ENCODE measurements at regions not wholly inside any gene's neighbourhood (a gene's known extent, or its start where the extent isn't known, plus 50 kb on each side); places are given as distances from the start of the nearest gene placed in this dataset.

DNA sequence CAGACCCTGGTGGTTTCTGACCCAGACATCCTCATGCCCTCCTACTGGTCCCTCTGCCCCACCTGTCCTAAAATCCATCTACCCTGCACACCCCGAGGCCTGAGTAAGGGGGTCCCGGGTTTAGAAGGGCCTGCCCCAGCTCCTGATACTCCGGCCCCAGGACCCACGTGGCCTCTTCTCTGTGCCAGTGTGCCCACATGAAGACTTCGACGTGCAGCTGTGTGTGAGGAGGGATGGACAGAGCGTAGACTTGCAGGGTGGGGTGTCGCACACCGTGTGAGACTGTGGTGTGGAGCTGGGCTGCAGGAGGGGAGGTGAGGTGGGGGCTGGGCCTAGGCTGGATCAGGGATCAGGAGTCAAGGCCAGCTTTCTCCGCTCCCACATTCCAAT, 461.1 kb downstream of the PTPRU start:
- H3K9me3 Mint-ChIP-seq (ENCODE audit: unreplicated experiment), result peaks cover 7% of the 10 kb centered on the region
- DNase-seq (ENCODE audit: low read depth), result no peak
- Histone ChIP-seq H3K4me2 (ENCODE audit: low read length) (no peak overlapping the region), H3K9ac (ENCODE audit: low read length) (no peak overlapping the region), H3K9me3 (ENCODE audit: insufficient read depth, low read depth, low read length) (peaks cover 2% of the 10 kb centered on the region), H3K4me3 (ENCODE audit: insufficient read depth, low read depth, low read length) (no peak overlapping the region), H3K27ac (ENCODE audit: low read depth, low read length) (no peak overlapping the region), H4K20me1 (ENCODE audit: insufficient read depth, low read length) (no peaks in the 10 kb centered on the region), H3K36me3 (ENCODE audit: insufficient read depth, low read length) (no peaks in the 10 kb centered on the region), H3K79me2 (ENCODE audit: insufficient read depth, low read length) (no peaks in the 10 kb centered on the region), H3K4me1 (ENCODE audit: insufficient read depth, low read length) (no peaks in the 10 kb centered on the region), H3K27me3 (ENCODE audit: insufficient read depth, low read length) (no peaks in the 10 kb centered on the region), H2AFZ (ENCODE audit: low read depth, low read length) (no peak overlapping the region)
- no peak overlapping the region for H3K27ac Mint-ChIP-seq (ENCODE audit: unreplicated experiment)
- TF ChIP-seq EZH2 (IDR thresholded peaks at IDR 0.05; ENCODE audit: insufficient read depth, low read length) (no peak), CTCF (IDR thresholded peaks at IDR 0.05; ENCODE audit: insufficient read depth, low read depth, low read length) (no peak)
- no peak for FAIRE-seq
- H3K4me1 Mint-ChIP-seq (ENCODE audit: low read depth, unreplicated experiment), result no peaks in the 10 kb centered on the region
- H3K36me3 Mint-ChIP-seq (ENCODE audit: low read depth, unreplicated experiment), result no peaks in the 10 kb centered on the region
- H3K27me3 Mint-ChIP-seq (ENCODE audit: low read depth, unreplicated experiment), result peaks cover 39% of the 10 kb centered on the region
- no peak overlapping the region for H3K4me3 Mint-ChIP-seq (ENCODE audit: unreplicated experiment)

GRCh38 chr1:29696656-29697390, 460.5 kb downstream of the PTPRU start:
- Histone ChIP-seq H3K79me2 (ENCODE audit: insufficient read depth, low read length) (no peaks in the 10 kb centered on the region), H4K20me1 (ENCODE audit: insufficient read depth, low read length) (no peaks in the 10 kb centered on the region), H3K4me3 (ENCODE audit: insufficient read depth, low read depth, low read length) (no peak overlapping the region), H3K27ac (ENCODE audit: low read depth, low read length) (no peak overlapping the region), H3K4me2 (ENCODE audit: low read length) (no peak overlapping the region), H3K9ac (ENCODE audit: low read length) (no peak overlapping the region), H3K36me3 (ENCODE audit: insufficient read depth, low read length) (no peaks in the 10 kb centered on the region), H3K9me3 (ENCODE audit: insufficient read depth, low read depth, low read length) (peaks cover 2% of the 10 kb centered on the region), H3K27me3 (ENCODE audit: insufficient read depth, low read length) (no peaks in the 10 kb centered on the region), H2AFZ (ENCODE audit: low read depth, low read length) (no peak overlapping the region), H3K4me1 (ENCODE audit: insufficient read depth, low read length) (no peaks in the 10 kb centered on the region)
- H3K27me3 Mint-ChIP-seq (ENCODE audit: low read depth, unreplicated experiment), result peaks cover 35% of the 10 kb centered on the region
- H3K4me3 Mint-ChIP-seq (ENCODE audit: unreplicated experiment), result no peak overlapping the region
- no peak overlapping the region for H3K27ac Mint-ChIP-seq (ENCODE audit: unreplicated experiment)
- DNase-seq (ENCODE audit: low read depth) (no peak), FAIRE-seq (no peak)
- H3K4me1 Mint-ChIP-seq (ENCODE audit: low read depth, unreplicated experiment), result no peaks in the 10 kb centered on the region
- TF ChIP-seq EZH2 (IDR thresholded peaks at IDR 0.05; ENCODE audit: insufficient read depth, low read length) (no peak), CTCF (IDR thresholded peaks at IDR 0.05; ENCODE audit: insufficient read depth, low read depth, low read length) (no peak)
- no peaks in the 10 kb centered on the region for H3K36me3 Mint-ChIP-seq (ENCODE audit: low read depth, unreplicated experiment)
- peaks cover 7% of the 10 kb centered on the region for H3K9me3 Mint-ChIP-seq (ENCODE audit: unreplicated experiment)

- peaks cover 32% of the 10 kb centered on the region for H3K27me3 Mint-ChIP-seq (ENCODE audit: low read depth, unreplicated experiment)
- no peak for TF ChIP-seq EZH2 (IDR thresholded peaks at IDR 0.05; ENCODE audit: insufficient read depth, low read length)
- no peak for TF ChIP-seq CTCF (IDR thresholded peaks at IDR 0.05; ENCODE audit: insufficient read depth, low read depth, low read length)
Observed at GRCh38 chr1:29695803-29696202, 459.5 kb downstream of the PTPRU start.

More at GRCh38 chr1:29695803-29696202, 459.5 kb downstream of the PTPRU start:
- H3K4me1 ChIP-seq (ENCODE audit: insufficient read depth, low read length), result no peaks in the 10 kb centered on the region
- H3K4me2 ChIP-seq (ENCODE audit: low read length), result no peak overlapping the region
- H3K4me1 Mint-ChIP-seq (ENCODE audit: low read depth, unreplicated experiment), result no peaks in the 10 kb centered on the region
- no peak overlapping the region for H3K4me3 Mint-ChIP-seq (ENCODE audit: unreplicated experiment)
- H3K27me3 ChIP-seq (ENCODE audit: insufficient read depth, low read length), result no peaks in the 10 kb centered on the region
- no peaks in the 10 kb centered on the region for H4K20me1 ChIP-seq (ENCODE audit: insufficient read depth, low read length)
- DNase-seq (ENCODE audit: low read depth) (no peak), FAIRE-seq (no peak)
- H3K36me3 Mint-ChIP-seq (ENCODE audit: low read depth, unreplicated experiment), result no peaks in the 10 kb centered on the region
- peaks cover 2% of the 10 kb centered on the region for H3K9me3 ChIP-seq (ENCODE audit: insufficient read depth, low read depth, low read length)
- H3K9ac ChIP-seq (ENCODE audit: low read length), result no peak overlapping the region
- no peak overlapping the region for H2AFZ ChIP-seq (ENCODE audit: low read depth, low read length)
- H3K27ac ChIP-seq (ENCODE audit: low read depth, low read length), result no peak overlapping the region
- no peaks in the 10 kb centered on the region for H3K79me2 ChIP-seq (ENCODE audit: insufficient read depth, low read length)
- no peaks in the 10 kb centered on the region for H3K36me3 ChIP-seq (ENCODE audit: insufficient read depth, low read length)
- H3K27ac Mint-ChIP-seq (ENCODE audit: unreplicated experiment), result no peak overlapping the region
- peaks cover 7% of the 10 kb centered on the region for H3K9me3 Mint-ChIP-seq (ENCODE audit: unreplicated experiment)
- H3K4me3 ChIP-seq (ENCODE audit: insufficient read depth, low read depth, low read length), result no peak overlapping the region
